Suprapubic skin (tissue), 3 donors: ENCODE measurements at regions not wholly inside any gene's neighbourhood (a gene's known extent, or its start where the extent isn't known, plus 50 kb on each side); places are given as distances from the start of the nearest gene placed in this dataset.

Source experiments
- CTCF ChIP-seq, 2 donors: fragments of 200-600 bp in 1 of 2; fragments of 450-650 bp in 1 of 2; sonication (generic) in 1 of 2; IDR thresholded peaks; one replicate each; pipeline ENCODE4 v1.5.1; 2016 to 2019; ENCODE audit warnings: antibody characterized with exemption in 2 of 2, mild to moderate bottlenecking in 1 of 2, moderate library complexity in 1 of 2
- POLR2A ChIP-seq, 2 donors: fragments of 450-650 bp; IDR thresholded peaks; one replicate each; pipeline ENCODE4 v1.6.1; 2017; ENCODE audit warnings: antibody characterized with exemption in 2 of 2, mild to moderate bottlenecking in 2 of 2, moderate library complexity in 2 of 2

GRCh38 chr12:104864668-104865067 lies 93.4 kb downstream of the SLC41A2 start:
- TF ChIP-seq CTCF (IDR thresholded peaks at IDR 0.05) (no peak), POLR2A (IDR thresholded peaks at IDR 0.05) (no peak)
